HEK293 (cell line): ENCODE measurements at regions not wholly inside any gene's neighbourhood (a gene's known extent, or its start where the extent isn't known, plus 50 kb on each side); places are given as distances from the start of the nearest gene placed in this dataset.

Experiments used
- CTCF ChIA-PET: fragments of 350-600 bp; formaldehyde crosslinking; extraction: SDS; loops from one replicate; lab custom pipeline; 2021; ENCODE audit warnings: antibody characterized with exemption; lab: Yijun Ruan, JAX
- POLR2A ChIA-PET: fragments of 300-600 bp; formaldehyde crosslinking; extraction: SDS; loops from one replicate; lab custom pipeline; 2020; ENCODE audit warnings: antibody characterized with exemption, inconsistent platforms; lab: Yijun Ruan, JAX
- H3K27ac ChIP-seq: fragments of 200-500 bp; sonication (Bioruptor generic); 2 replicates; pipeline ENCODE4 v1.5.1; 2014; ENCODE audit warnings: low read depth, low read length, control low read depth, inconsistent platforms; ENCODE audit errors: extremely low read depth
- H3K36me3 ChIP-seq, 2 experiments: fragments of 200-500 bp in 1 of 2; sonication (Bioruptor generic) in 1 of 2; 1 replicate in 1 of 2; 2 replicates in 1 of 2; pipeline ENCODE4 v1.5.1; 2014 to 2017; ENCODE audit warnings: inconsistent platforms in 2 of 2, low read length in 2 of 2; ENCODE audit not compliant: control insufficient read depth in 2 of 2, insufficient read depth in 1 of 2
- H3K4me1 ChIP-seq: fragments of 200-500 bp; sonication (Bioruptor generic); 2 replicates; pipeline ENCODE4 v1.5.1; 2014; ENCODE audit warnings: mild to moderate bottlenecking, low read length, inconsistent platforms; ENCODE audit not compliant: control insufficient read depth, insufficient read depth
- H3K4me3 ChIP-seq: 2 replicates; pipeline ENCODE4 v1.5.1; 2011; ENCODE audit warnings: low read depth, mild to moderate bottlenecking, control low read depth, low read length, moderate library complexity
- H3K9me3 ChIP-seq: fragments of 200-500 bp; sonication (Bioruptor generic); 2 replicates; pipeline ENCODE4 v1.5.1; 2014; ENCODE audit warnings: low read depth, low read length, inconsistent platforms; ENCODE audit not compliant: control insufficient read depth, insufficient read depth
- KLF1 ChIP-seq: fragments of 450-650 bp; formaldehyde crosslinking; IDR thresholded peaks from 2 replicates; pipeline ENCODE4 v1.5.1; 2016; ENCODE audit warnings: missing biosample characterization, missing genetic modification characterization
- KLF8 ChIP-seq: fragments of 450-650 bp; formaldehyde crosslinking; IDR thresholded peaks from 2 replicates; pipeline ENCODE4 v1.5.1; 2016; ENCODE audit warnings: missing biosample characterization, missing genetic modification characterization
- PRDM1 ChIP-seq: fragments of 450-650 bp; formaldehyde crosslinking; IDR thresholded peaks from 2 replicates; pipeline ENCODE4; 2016; ENCODE audit warnings: missing biosample characterization, missing genetic modification characterization
- SP3 ChIP-seq: fragments of 450-650 bp; formaldehyde crosslinking; IDR thresholded peaks from 2 replicates; pipeline ENCODE4 v1.5.1; 2016; ENCODE audit warnings: missing biosample characterization, missing genetic modification characterization
- ZBTB11 ChIP-seq: fragments of 450-650 bp; formaldehyde crosslinking; conservative IDR thresholded peaks from 2 replicates; pipeline ENCODE4 v1.5.1; 2016; ENCODE audit warnings: low read depth, missing biosample characterization, missing genetic modification characterization
- ZBTB6 ChIP-seq: fragments of 450-650 bp; formaldehyde crosslinking; IDR thresholded peaks from 2 replicates; pipeline ENCODE4 v1.5.1; 2017; ENCODE audit warnings: missing biosample characterization, missing genetic modification characterization
- ZFHX2 ChIP-seq: fragments of 450-650 bp; formaldehyde crosslinking; conservative IDR thresholded peaks from 2 replicates; pipeline ENCODE4 v1.5.1; 2016; ENCODE audit warnings: missing biosample characterization, missing genetic modification characterization
- ZFP69B ChIP-seq: fragments of 450-650 bp; formaldehyde crosslinking; IDR thresholded peaks from 2 replicates; pipeline ENCODE4 v1.5.1; 2016; ENCODE audit warnings: missing biosample characterization, missing genetic modification characterization
- ZNF132 ChIP-seq: fragments of 450-650 bp; formaldehyde crosslinking; IDR thresholded peaks from 2 replicates; pipeline ENCODE4 v1.5.1; 2017; ENCODE audit warnings: missing biosample characterization, missing genetic modification characterization, borderline replicate concordance
- ZNF148 ChIP-seq: fragments of 450-650 bp; formaldehyde crosslinking; IDR thresholded peaks from 2 replicates; pipeline ENCODE4 v1.5.0; 2017; ENCODE audit warnings: missing biosample characterization, missing genetic modification characterization, borderline replicate concordance
- ZNF169 ChIP-seq: fragments of 450-650 bp; formaldehyde crosslinking; IDR thresholded peaks from 2 replicates; pipeline ENCODE4 v1.5.1; 2016; ENCODE audit warnings: missing biosample characterization, missing genetic modification characterization
- ZNF350 ChIP-seq: fragments of 450-650 bp; formaldehyde crosslinking; IDR thresholded peaks from 2 replicates; pipeline ENCODE4 v1.5.0; 2017; ENCODE audit warnings: missing biosample characterization, mild to moderate bottlenecking, missing genetic modification characterization
- ZNF394 ChIP-seq: fragments of 450-650 bp; formaldehyde crosslinking; IDR thresholded peaks from 2 replicates; pipeline ENCODE4 v1.5.1; 2016; ENCODE audit warnings: missing biosample characterization, missing genetic modification characterization, mild to moderate bottlenecking, moderate library complexity, borderline replicate concordance
- ZNF510 ChIP-seq: fragments of 450-650 bp; formaldehyde crosslinking; IDR thresholded peaks from 2 replicates; pipeline ENCODE4 v1.5.1; 2018; ENCODE audit warnings: mild to moderate bottlenecking, missing genetic modification characterization, missing biosample characterization; ENCODE audit not compliant: insufficient replicate concordance
- ZNF544 ChIP-seq: fragments of 450-650 bp; formaldehyde crosslinking; IDR thresholded peaks from 2 replicates; pipeline ENCODE4 v1.5.0; 2017; ENCODE audit warnings: missing biosample characterization, missing genetic modification characterization
- ZNF560 ChIP-seq: fragments of 450-650 bp; formaldehyde crosslinking; IDR thresholded peaks from 2 replicates; pipeline ENCODE4 v1.5.1; 2017; ENCODE audit warnings: missing biosample characterization, missing genetic modification characterization, borderline replicate concordance
- ZNF692 ChIP-seq: fragments of 450-650 bp; formaldehyde crosslinking; IDR thresholded peaks from 2 replicates; pipeline ENCODE4 v1.5.1; 2016; ENCODE audit warnings: missing biosample characterization, missing genetic modification characterization
- ZNF776 ChIP-seq: fragments of 450-650 bp; formaldehyde crosslinking; IDR thresholded peaks from 2 replicates; pipeline ENCODE4 v1.5.0; 2017; ENCODE audit warnings: missing biosample characterization, missing genetic modification characterization, borderline replicate concordance

GRCh38 chr5:117497601-117498000 is 923.0 kb upstream of the SEMA6A start:
- Histone ChIP-seq H3K4me1 (no peaks in the 10 kb centered on the region), H3K27ac (no peak overlapping the region), H3K9me3 (no peaks in the 10 kb centered on the region), H3K4me3 (no peak overlapping the region), H3K36me3 (no peaks in the 10 kb centered on the region)
- TF ChIP-seq SP3 (tag by site-specific recombination) = no peak
- TF ChIP-seq ZNF132 (tag by site-specific recombination) = no peak
- TF ChIP-seq ZNF350 = no peak
- POLR2A ChIA-PET = no interaction called here
- CTCF ChIA-PET = interaction anchor here (1.3 kb wide), 1 partner anchor 43 kb away, joined by 4 read pairs; no protein-coding TSS in a partner anchor

- no peaks in the 10 kb centered on the region for H3K4me1 ChIP-seq
- no peak overlapping the region for H3K27ac ChIP-seq
- no peaks in the 10 kb centered on the region for H3K36me3 ChIP-seq
- TF ChIP-seq ZNF394 (tag by site-specific recombination) = no peak
- ChIA-PET CTCF (no interaction called here), POLR2A (no interaction called here)
- H3K9me3 ChIP-seq = no peaks in the 10 kb centered on the region
- H3K4me3 ChIP-seq = no peak overlapping the region
These were observed 922.2 kb upstream of the SEMA6A start for GRCh38 chr5:117496801-117497200.

- ChIA-PET POLR2A (no interaction called here), CTCF (interaction anchor here (0.6 kb wide), 1 partner anchor 365 kb away, joined by 4 read pairs; no protein-coding TSS in a partner anchor)
These were observed 919.6 kb upstream of the SEMA6A start for GRCh38 chr5:117494188-117494587.

More at GRCh38 chr5:117494188-117494587, 919.6 kb upstream of the SEMA6A start:
- H3K9me3 ChIP-seq = no peaks in the 10 kb centered on the region
- no peak for TF ChIP-seq ZNF544 (tag by site-specific recombination)
- no peak for TF ChIP-seq ZNF148 (tag by site-specific recombination)
- no peak for TF ChIP-seq ZNF776
- no peak for TF ChIP-seq PRDM1 (tag by site-specific recombination)
- TF ChIP-seq ZNF169 (tag by site-specific recombination) = no peak
- no peak for TF ChIP-seq ZNF510
- no peak for TF ChIP-seq ZNF692 (tag by site-specific recombination)
- TF ChIP-seq ZNF560 (tag by site-specific recombination) = no peak
- TF ChIP-seq ZBTB11 (tag by site-specific recombination) = no peak
- TF ChIP-seq ZBTB6 (tag by site-specific recombination) = no peak
- TF ChIP-seq ZFHX2 (tag by site-specific recombination) = no peak
- TF ChIP-seq KLF8 (tag by site-specific recombination) = no peak
- no peak for TF ChIP-seq ZNF394 (tag by site-specific recombination)
- TF ChIP-seq KLF1 (tag by site-specific recombination) = no peak
- no peak for TF ChIP-seq ZFP69B (tag by site-specific recombination)
- no peaks in the 10 kb centered on the region for H3K36me3 ChIP-seq
- H3K27ac ChIP-seq = no peak overlapping the region
- H3K4me3 ChIP-seq = no peak overlapping the region
- no peaks in the 10 kb centered on the region for H3K4me1 ChIP-seq
